ENCODE measurements at regions not wholly inside any gene's neighbourhood (a gene's known extent, or its start where the extent isn't known, plus 50 kb on each side); places are given as distances from the start of the nearest gene placed in this dataset.

DNA sequence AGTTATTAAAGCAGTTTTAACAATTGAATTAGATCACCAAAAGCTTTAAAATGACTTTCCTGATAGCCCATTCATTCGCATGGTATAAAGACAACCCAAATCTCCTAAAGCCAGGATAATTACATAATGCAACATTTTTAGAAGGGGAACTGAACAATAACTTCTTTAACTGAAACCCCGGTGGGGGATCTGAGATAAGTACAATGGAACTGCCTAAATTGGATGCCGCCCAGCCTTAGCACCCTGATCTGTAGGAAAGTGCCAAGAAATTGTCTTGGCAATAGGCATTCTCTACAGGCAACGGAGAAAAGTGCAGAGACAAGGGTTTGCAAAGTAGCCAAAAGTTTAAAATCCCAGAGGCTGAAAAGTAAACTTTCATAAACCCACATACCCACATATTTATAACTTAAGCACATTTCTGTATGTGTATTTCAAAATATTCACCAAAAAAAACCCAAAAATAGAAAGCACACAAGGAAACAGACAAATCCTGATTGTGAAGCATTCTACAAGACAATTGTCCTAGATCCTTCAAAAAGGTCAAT is 98.8 kb upstream of the BEND6 start:
- H3K9me1 ChIP-seq (ENCODE audit: control insufficient read depth, extremely low read depth, insufficient read depth, low read length): no peaks in the 10 kb centered on the region
- TF ChIP-seq EZH2 (IDR thresholded peaks at IDR 0.05; ENCODE audit: low read length) (no peak), CTCF (optimal IDR thresholded peaks at IDR 0.05 in 1 of 3, IDR thresholded peaks at IDR 0.05 in 1 of 3, conservative IDR thresholded peaks at IDR 0.05 in 1 of 3; ENCODE audit: extremely low read depth in 1 of 3, insufficient read depth in 2 of 3, low read length in 3 of 3) (no peak)
- H3K79me2 ChIP-seq (ENCODE audit: control insufficient read depth, insufficient read depth, low read length): no peaks in the 10 kb centered on the region
- dilution Hi-C loops (cut with MboI; ENCODE audit: extremely low pct_ligation_motif_present, low sequenced_read_pairs): no loop called here
- no peaks in the 10 kb centered on the region for H3K9me3 ChIP-seq (ENCODE audit: control insufficient read depth, low read depth, low read length)
- H3K9ac ChIP-seq (ENCODE audit: control insufficient read depth, extremely low read depth, insufficient read depth, low read length): no peak overlapping the region
- H3K4me1 ChIP-seq (ENCODE audit: control insufficient read depth, extremely low read depth, insufficient read depth, low read length): peaks cover 12% of the 10 kb centered on the region
- no peak overlapping the region for H3K4me2 ChIP-seq (ENCODE audit: control insufficient read depth, extremely low read depth, insufficient read depth, low read depth, low read length)
- DNase-seq (ENCODE audit: low read depth, low spot score): no peak
- no peak overlapping the region for H3K27ac ChIP-seq (ENCODE audit: control insufficient read depth, insufficient read depth, low read length)
- H4K20me1 ChIP-seq (ENCODE audit: control insufficient read depth, extremely low read depth, insufficient read depth, low read length): no peaks in the 10 kb centered on the region
- no peak for FAIRE-seq
- H2AFZ ChIP-seq (ENCODE audit: control insufficient read depth, low read length): no peak overlapping the region
- H3K4me3 ChIP-seq (ENCODE audit: control insufficient read depth in 2 of 3, extremely low read depth in 1 of 3, insufficient read depth in 2 of 3, low read depth in 1 of 3, low read length in 3 of 3): no peak overlapping the region
- H3K27me3 ChIP-seq (ENCODE audit: control insufficient read depth, extremely low read depth, insufficient read depth, low read length): no peaks in the 10 kb centered on the region
- H3K36me3 ChIP-seq (ENCODE audit: control insufficient read depth in 2 of 2, extremely low read depth in 1 of 2, insufficient read depth in 2 of 2, low read length in 2 of 2): no peaks in the 10 kb centered on the region

DNA sequence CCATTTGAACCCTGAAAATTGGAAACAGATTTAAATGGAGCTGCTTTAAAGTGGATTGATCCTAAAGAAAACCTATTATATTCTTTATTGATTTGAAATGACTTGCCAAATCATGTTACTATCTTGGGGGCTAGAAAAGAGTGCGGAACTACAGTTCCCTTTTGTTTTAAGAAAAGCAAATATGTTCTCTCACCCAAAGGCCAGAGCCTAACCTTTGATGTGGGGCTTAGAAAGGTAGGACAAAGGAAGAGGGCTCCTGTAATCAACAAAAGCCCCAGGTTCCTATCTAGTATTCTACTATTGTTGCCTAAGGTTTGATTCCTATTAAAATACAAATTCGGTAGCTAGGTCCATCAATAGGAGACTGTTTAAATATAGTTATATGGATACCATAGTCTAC is 100.8 kb upstream of the BEND6 start:
- Histone ChIP-seq H3K9ac (ENCODE audit: control insufficient read depth, extremely low read depth, insufficient read depth, low read length) (no peak overlapping the region), H3K36me3 (ENCODE audit: control insufficient read depth in 2 of 2, extremely low read depth in 1 of 2, insufficient read depth in 2 of 2, low read length in 2 of 2) (no peaks in the 10 kb centered on the region), H3K4me1 (ENCODE audit: control insufficient read depth, extremely low read depth, insufficient read depth, low read length) (peaks cover 19% of the 10 kb centered on the region), H3K27me3 (ENCODE audit: control insufficient read depth, extremely low read depth, insufficient read depth, low read length) (no peaks in the 10 kb centered on the region), H2AFZ (ENCODE audit: control insufficient read depth, low read length) (no peak overlapping the region), H3K79me2 (ENCODE audit: control insufficient read depth, insufficient read depth, low read length) (no peaks in the 10 kb centered on the region), H3K9me1 (ENCODE audit: control insufficient read depth, extremely low read depth, insufficient read depth, low read length) (no peaks in the 10 kb centered on the region), H3K4me3 (ENCODE audit: control insufficient read depth in 2 of 3, extremely low read depth in 1 of 3, insufficient read depth in 2 of 3, low read depth in 1 of 3, low read length in 3 of 3) (no peak overlapping the region), H3K27ac (ENCODE audit: control insufficient read depth, insufficient read depth, low read length) (no peak overlapping the region), H3K4me2 (ENCODE audit: control insufficient read depth, extremely low read depth, insufficient read depth, low read depth, low read length) (no peak overlapping the region), H4K20me1 (ENCODE audit: control insufficient read depth, extremely low read depth, insufficient read depth, low read length) (no peaks in the 10 kb centered on the region), H3K9me3 (ENCODE audit: control insufficient read depth, low read depth, low read length) (no peaks in the 10 kb centered on the region)
- no peak for DNase-seq (ENCODE audit: low read depth, low spot score)
- dilution Hi-C loops (cut with MboI; ENCODE audit: extremely low pct_ligation_motif_present, low sequenced_read_pairs): no loop called here
- no peak for FAIRE-seq
- TF ChIP-seq EZH2 (IDR thresholded peaks at IDR 0.05; ENCODE audit: low read length) (no peak), CTCF (optimal IDR thresholded peaks at IDR 0.05 in 1 of 3, IDR thresholded peaks at IDR 0.05 in 1 of 3, conservative IDR thresholded peaks at IDR 0.05 in 1 of 3; ENCODE audit: extremely low read depth in 1 of 3, insufficient read depth in 2 of 3, low read length in 3 of 3) (no peak)
